HG02981 (cell line): ENCODE measurements at regions not wholly inside any gene's neighbourhood (a gene's known extent, or its start where the extent isn't known, plus 50 kb on each side); places are given as distances from the start of the nearest gene placed in this dataset.

Source experiments
- ATAC-seq: cut with Tn5 transposase; IDR thresholded peaks from one replicate; pipeline ENCODE4 v1.9.1; 2021; ENCODE audit warnings: mild to moderate bottlenecking, moderate library complexity; ENCODE audit not compliant: unreplicated experiment

DNA sequence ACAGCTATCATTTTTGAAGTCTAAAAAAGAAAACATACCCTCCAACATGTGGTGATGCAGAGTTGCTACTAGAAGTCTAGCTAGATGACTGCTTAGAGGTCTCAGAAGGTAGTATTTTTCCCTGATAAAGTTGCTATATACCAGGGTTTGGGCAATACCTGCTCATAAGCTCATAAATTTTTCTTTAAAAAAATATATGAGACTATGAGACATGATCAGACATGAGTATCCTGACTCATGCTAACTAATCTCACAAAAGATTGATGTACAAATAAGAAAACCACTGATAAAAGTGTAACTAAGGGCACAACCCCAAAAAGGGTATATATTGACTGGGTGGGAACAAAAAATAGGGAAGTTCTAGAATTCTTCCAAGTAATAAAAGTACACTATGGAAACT lies 740.9 kb downstream of the METTL15 start:
- ATAC-seq = no peak

DNA sequence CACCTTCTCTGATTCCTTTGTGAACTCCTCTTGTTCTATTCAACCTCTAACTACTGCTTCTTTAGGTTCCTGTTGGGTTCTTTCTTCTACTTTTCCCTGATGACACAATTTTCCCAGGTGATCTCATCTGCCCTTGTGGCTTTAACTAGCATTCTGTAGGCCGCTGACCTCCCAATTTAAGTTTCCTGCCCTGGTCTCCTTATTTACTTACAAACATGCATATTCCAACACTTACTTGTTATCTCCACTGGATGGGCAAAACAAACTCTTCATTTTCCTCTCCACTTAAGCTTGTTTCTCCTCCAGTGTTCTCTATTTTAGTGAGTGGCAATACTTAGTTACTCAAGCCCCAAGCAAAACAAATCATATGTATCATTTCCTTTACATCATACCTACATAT lies 734.5 kb downstream of the METTL15 start:
- ATAC-seq = no peak

- no peak for ATAC-seq
Measured at GRCh38 chr11:28838741-28839140, 730.6 kb downstream of the METTL15 start.

DNA sequence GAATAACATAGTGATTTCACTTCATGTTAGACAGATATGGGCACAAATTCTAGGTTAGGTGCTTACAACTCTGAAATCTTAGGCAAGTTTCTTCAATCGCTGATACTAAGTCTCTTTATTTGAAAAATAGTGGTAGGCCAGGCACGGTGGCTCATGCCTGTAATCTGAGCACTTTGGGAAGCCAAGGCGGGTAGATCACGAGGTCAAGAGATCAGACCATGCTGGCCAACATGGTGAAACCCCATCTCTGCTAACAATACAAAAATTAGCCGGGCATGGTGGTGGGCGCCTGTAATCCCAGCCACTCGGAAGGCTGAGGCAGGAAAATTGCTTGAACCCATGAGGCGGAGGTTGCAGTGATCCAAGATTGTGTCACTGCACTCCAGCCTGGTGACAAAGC lies 729.4 kb downstream of the METTL15 start:
- no peak for ATAC-seq

GRCh38 chr11:28836285-28837081 lies 728.3 kb downstream of the METTL15 start:
- no peak for ATAC-seq

DNA sequence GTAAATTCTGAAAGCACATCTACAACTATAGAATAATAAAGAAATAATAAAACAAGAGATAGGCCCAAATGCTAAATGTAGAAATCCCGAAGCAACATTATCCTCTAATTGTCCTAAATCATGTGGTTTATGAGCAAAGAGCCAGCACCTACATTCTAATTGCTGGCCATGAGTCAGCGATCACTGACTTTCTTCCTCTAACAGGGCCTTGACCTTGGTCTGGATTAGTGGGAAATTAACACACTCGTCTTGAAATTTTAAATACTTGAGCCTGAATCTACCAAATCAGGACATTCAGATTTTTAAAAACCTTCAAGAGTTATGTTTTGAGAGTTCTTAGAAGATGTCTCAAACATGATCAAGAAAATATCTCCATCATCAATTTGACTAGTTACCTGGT lies 727.6 kb downstream of the METTL15 start:
- no peak for ATAC-seq

GRCh38 chr11:28835317-28835716 lies 727.1 kb downstream of the METTL15 start:
- no peak for ATAC-seq

DNA sequence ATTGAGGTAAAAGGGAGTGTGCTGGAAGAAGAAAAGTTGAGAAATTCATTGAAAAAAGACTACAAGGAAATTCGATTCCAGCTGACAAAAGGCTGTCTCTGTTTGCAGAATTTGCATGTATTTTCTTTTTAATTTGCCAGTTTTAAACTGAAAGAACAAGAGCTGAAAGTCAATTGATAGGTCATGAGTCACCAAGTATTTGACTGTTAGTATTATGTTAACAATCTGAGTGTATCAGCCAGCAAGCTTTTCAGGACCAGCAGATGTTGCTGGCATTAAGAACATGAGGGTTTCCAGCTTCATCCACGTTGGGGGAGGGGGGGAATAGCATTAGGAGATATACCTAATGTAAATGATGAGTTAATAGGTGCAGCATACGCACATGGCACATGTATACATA lies 726.7 kb downstream of the METTL15 start:
- no peak for ATAC-seq

GRCh38 chr11:28833670-28834069 lies 725.5 kb downstream of the METTL15 start:
- ATAC-seq = no peak

DNA sequence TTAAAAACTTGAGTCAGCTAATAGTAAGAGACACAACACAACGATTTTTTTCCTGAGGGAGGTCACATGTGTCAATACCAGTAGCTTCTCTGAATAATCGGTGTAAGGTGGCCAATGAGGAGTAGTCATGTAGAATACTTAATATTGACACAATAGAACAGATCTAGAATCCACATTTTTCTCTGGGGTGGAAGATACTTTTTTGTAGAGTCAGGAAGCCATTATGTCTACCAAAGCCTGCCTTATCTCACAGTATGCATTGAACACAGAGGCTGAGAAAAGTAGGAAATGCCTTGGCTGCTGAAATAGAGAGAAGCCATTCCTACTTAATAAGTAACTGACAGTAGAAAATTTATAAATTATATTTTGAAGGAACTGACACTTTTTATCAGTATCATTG lies 725.0 kb downstream of the METTL15 start:
- ATAC-seq = no peak

DNA sequence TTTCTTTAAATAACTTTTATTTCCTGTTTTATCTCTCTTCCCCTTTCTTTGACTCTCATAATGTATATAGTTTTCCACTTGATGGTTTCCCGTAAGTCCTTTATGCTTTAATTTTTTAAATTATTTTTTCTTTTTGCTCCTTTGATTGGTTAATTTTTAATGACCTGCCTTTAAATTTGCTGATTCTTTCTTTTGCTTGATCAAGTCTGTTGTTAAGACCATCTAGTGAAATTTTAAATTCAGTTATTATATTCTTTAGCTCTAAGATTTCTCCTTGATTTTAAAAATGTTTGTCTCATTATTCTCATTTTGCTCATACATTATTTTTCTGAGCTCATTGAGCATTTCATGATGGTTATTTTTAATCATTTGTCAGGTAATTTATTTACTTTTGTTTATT lies 718.6 kb downstream of the METTL15 start:
- ATAC-seq = no peak

GRCh38 chr11:28822576-28822975 lies 714.4 kb downstream of the METTL15 start:
- no peak for ATAC-seq

GRCh38 chr11:28820296-28820989 lies 712.3 kb downstream of the METTL15 start:
- no peak for ATAC-seq

DNA sequence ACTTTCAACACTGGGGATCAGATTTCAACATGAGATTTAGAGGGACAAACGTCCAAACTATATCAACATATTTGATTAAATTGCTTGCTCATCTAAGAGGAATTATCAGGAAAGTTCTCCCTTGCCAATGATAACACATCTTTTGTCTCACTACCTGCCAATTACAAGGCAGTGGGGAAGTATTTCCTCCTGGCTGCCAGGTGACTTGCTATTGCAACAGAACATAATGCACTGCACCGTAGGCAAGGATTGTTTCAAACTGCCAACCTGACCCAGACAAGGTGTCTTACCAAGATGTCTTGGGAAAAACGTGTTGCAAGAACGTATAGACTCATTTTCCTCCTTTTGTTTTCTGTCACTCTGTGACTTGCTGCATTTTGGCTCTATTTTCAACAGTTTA lies 711.6 kb downstream of the METTL15 start:
- no peak for ATAC-seq

GRCh38 chr11:28815110-28815509 lies 706.9 kb downstream of the METTL15 start:
- ATAC-seq = no peak

DNA sequence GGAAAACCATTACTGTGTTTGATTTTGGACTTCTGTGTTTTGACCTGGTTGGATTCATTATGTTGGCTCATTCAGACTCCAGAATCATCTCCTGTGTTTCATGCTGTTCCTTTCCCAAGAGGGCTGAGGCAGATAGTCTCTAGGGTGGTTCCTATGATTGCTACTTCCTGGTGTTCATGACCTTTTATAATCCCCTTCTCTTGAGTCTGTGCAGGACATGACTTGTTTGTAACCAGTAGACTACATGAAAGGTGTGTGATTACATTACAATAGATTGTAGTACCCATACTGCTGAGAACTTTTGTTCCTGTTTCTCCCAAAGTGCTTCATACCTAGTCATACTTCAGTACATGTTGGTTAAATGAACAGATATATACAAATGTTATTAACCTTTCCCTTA lies 700.6 kb downstream of the METTL15 start:
- ATAC-seq = no peak

DNA sequence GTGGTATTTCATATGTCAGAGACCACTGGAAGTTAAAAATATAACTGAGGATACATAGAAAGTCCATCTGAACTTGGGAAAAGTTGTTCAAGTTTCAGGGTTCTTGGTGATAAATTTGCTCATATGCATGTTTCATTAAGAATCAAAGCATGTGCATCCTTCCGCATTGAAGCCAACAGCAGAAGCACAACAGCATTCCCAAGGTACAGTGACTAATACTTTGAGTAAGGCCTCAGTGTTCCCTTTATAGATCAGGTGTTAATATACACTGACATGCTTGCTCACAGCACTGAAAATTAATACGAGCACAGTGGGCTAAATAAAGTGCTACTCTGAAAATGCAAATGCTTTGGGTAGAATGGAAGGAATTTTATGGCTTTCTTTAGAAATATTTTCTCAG lies 691.1 kb downstream of the METTL15 start:
- no peak for ATAC-seq

DNA sequence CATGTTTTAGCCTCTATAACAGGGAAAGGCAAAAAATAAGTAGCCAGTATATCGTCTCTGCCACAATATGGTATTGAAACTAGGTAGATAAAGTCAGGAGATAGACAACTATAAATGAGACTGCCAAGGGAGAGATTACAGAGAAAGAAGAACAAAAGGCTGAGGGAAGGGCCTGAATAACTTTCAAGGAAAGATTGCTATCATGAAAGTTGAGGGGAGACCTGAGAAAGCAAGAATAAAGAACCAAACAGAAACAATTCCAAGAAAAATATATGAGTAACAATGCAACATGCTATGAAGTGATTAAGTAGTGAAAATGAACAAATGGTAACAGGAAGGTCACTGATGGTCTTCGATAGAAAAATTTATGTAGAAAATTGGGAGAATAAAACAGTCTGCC lies 690.1 kb downstream of the METTL15 start:
- ATAC-seq = no peak

GRCh38 chr11:28797536-28797935 lies 689.3 kb downstream of the METTL15 start:
- no peak for ATAC-seq

- no peak for ATAC-seq
Measured at GRCh38 chr11:28794405-28794804, 686.2 kb downstream of the METTL15 start.

DNA sequence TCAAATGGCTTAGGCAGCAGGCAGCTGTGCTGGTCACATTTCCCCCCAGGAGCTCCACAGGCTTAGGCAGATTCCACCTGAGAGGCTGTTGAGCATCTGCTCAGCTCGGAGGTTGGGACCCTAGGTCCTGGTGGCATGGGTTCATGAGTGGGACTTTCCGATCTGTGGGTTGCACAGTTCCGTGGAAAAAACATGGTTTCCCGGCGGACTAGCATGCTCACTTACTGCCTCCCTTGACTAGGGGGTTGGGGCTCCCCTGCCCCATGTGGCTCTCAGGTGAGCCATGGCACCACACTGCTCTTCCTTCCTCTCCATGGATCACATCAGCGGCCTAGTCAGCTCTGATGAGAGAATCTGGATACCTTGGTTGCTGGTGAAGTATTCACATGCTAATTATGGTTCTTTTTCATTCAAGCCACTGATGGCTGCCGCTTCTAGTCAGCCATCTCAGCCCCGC lies 685.1 kb downstream of the METTL15 start:
- no peak for ATAC-seq

GRCh38 chr11:28792856-28793255 lies 684.7 kb downstream of the METTL15 start:
- ATAC-seq = no peak
